Esophagus muscularis mucosa (tissue), 3 donors: ENCODE measurements at regions not wholly inside any gene's neighbourhood (a gene's known extent, or its start where the extent isn't known, plus 50 kb on each side); places are given as distances from the start of the nearest gene placed in this dataset.

Source experiments
- POLR2A ChIP-seq: fragments of 450-650 bp; IDR thresholded peaks from one replicate; pipeline ENCODE4 v1.6.1; 2017; ENCODE audit warnings: antibody characterized with exemption, moderate library complexity, mild to moderate bottlenecking, low read depth
- TF ChIP-seq, protein P1 (sequence below), 3 experiments: fragments of 200-600 bp in 2 of 3; fragments of 450-650 bp in 1 of 3; sonication (generic) in 2 of 3; IDR thresholded peaks; one replicate each; pipeline ENCODE4 v1.5.1; 2017 to 2019; ENCODE audit warnings: antibody characterized with exemption in 3 of 3, mild to moderate bottlenecking in 2 of 3, moderate library complexity in 1 of 3

DNA sequence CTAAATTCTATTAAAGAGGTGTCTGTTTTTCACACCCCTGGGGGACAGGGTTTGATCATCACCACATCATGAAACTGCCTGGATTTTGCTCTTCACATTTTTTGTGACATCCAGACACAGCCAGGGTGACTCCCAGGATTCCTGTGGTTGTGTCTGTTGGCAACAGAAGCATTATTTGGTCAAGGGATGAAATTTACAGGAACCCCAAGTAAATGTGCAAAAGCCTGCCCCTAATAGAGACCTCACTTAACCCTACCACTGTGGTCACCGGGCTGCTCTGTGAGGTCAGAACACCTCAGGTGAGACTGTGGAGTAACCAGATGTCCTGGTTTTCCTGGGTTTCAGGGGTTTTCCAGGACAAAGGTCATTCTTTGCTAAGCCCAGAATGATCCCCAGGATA is 103.8 kb downstream of the DAD1 start:
- TF ChIP-seq, protein P1, sequence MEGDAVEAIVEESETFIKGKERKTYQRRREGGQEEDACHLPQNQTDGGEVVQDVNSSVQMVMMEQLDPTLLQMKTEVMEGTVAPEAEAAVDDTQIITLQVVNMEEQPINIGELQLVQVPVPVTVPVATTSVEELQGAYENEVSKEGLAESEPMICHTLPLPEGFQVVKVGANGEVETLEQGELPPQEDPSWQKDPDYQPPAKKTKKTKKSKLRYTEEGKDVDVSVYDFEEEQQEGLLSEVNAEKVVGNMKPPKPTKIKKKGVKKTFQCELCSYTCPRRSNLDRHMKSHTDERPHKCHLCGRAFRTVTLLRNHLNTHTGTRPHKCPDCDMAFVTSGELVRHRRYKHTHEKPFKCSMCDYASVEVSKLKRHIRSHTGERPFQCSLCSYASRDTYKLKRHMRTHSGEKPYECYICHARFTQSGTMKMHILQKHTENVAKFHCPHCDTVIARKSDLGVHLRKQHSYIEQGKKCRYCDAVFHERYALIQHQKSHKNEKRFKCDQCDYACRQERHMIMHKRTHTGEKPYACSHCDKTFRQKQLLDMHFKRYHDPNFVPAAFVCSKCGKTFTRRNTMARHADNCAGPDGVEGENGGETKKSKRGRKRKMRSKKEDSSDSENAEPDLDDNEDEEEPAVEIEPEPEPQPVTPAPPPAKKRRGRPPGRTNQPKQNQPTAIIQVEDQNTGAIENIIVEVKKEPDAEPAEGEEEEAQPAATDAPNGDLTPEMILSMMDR (IDR thresholded peaks at IDR 0.05): no peak
- no peak for TF ChIP-seq POLR2A
